ACC112 (cell line): ENCODE measurements at regions not wholly inside any gene's neighbourhood (a gene's known extent, or its start where the extent isn't known, plus 50 kb on each side); places are given as distances from the start of the nearest gene placed in this dataset.

Source experiments
- H2AFZ ChIP-seq: fragments of 200-600 bp; sonication (generic); one replicate; pipeline ENCODE4 v1.6.0; 2017; ENCODE audit warnings: antibody characterized with exemption, low read length; ENCODE audit not compliant: unreplicated experiment
- H3K27ac ChIP-seq: fragments of 200-600 bp; sonication (generic); 2 replicates; pipeline ENCODE4 v1.5.1; 2014; ENCODE audit warnings: low read depth, mild to moderate bottlenecking, antibody characterized with exemption, low read length, moderate library complexity
- H3K27me3 ChIP-seq: fragments of 200-600 bp; sonication (generic); 2 replicates; pipeline ENCODE4 v1.6.1; 2014; ENCODE audit warnings: mild to moderate bottlenecking, antibody characterized with exemption, low read length, moderate library complexity, mixed read lengths; ENCODE audit not compliant: insufficient read depth
- H3K36me3 ChIP-seq: fragments of 200-600 bp; sonication (generic); 2 replicates; pipeline ENCODE4 v1.6.1; 2016; ENCODE audit warnings: mild to moderate bottlenecking, antibody characterized with exemption, low read length, moderate library complexity, mixed read lengths; ENCODE audit not compliant: insufficient read depth
- H3K4me1 ChIP-seq: fragments of 200-600 bp; sonication (generic); one replicate; pipeline ENCODE4 v1.6.1; 2016; ENCODE audit warnings: low read length, mixed read lengths; ENCODE audit not compliant: insufficient read depth, unreplicated experiment, control insufficient read depth
- H3K4me3 ChIP-seq: fragments of 200-600 bp; sonication (generic); 2 replicates; pipeline ENCODE4 v1.5.1; 2014; ENCODE audit warnings: mild to moderate bottlenecking, low read depth, low read length
- H3K79me2 ChIP-seq: fragments of 200-600 bp; sonication (generic); one replicate; pipeline ENCODE4 v1.6.0; 2016; ENCODE audit warnings: low read length; ENCODE audit not compliant: control insufficient read depth, unreplicated experiment, insufficient read depth

DNA sequence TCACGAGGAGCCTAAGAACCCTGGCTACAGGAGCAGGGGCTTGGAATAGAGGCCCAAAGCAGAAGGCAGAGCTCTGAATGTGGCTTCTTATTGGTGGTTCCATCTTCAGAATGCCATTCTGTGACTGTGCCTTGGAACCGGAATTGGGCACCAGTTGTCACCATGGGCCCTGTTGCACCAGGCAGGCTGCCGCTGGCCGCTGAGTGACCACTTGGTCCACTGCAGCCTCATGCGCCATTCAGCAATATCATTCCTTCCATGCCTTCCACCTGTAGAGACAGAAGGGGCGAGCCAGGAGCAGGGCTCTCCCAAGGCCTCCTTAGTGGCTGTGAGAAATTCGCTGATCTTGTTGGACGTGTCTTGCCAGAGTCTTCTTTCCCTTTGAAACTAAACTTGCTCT lies 270.3 kb upstream of the CHD6 start:
- H2AFZ ChIP-seq = no peak overlapping the region
- H3K36me3 ChIP-seq = no peaks in the 10 kb centered on the region
- no peak overlapping the region for H3K27ac ChIP-seq
- no peak overlapping the region for H3K4me3 ChIP-seq
- H3K79me2 ChIP-seq = no peaks in the 10 kb centered on the region
- no peaks in the 10 kb centered on the region for H3K4me1 ChIP-seq
- H3K27me3 ChIP-seq = no peaks in the 10 kb centered on the region

DNA sequence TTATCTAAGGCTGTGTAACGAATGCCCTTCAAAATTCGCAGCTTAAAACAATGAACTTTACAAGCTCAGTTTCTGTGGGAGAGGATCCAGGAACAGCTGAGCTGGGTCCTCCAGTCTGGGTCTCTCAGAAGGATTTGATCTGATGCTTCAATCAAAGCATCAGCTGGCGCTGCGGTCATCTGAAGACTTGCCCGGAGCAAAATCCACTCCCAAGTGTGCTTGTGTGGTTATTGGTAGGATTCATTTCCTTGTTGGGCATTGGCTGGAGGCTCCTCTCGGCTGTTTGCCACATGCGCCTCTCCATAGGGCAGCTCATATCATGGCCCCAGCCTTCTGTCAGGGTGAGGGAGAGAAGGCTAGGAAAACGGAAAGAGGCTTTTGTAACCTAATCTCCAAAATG lies 269.3 kb upstream of the CHD6 start:
- Histone ChIP-seq H3K36me3 (no peaks in the 10 kb centered on the region), H3K27ac (no peak overlapping the region), H3K79me2 (no peaks in the 10 kb centered on the region), H3K27me3 (no peaks in the 10 kb centered on the region), H2AFZ (no peak overlapping the region), H3K4me3 (no peak overlapping the region), H3K4me1 (no peaks in the 10 kb centered on the region)

DNA sequence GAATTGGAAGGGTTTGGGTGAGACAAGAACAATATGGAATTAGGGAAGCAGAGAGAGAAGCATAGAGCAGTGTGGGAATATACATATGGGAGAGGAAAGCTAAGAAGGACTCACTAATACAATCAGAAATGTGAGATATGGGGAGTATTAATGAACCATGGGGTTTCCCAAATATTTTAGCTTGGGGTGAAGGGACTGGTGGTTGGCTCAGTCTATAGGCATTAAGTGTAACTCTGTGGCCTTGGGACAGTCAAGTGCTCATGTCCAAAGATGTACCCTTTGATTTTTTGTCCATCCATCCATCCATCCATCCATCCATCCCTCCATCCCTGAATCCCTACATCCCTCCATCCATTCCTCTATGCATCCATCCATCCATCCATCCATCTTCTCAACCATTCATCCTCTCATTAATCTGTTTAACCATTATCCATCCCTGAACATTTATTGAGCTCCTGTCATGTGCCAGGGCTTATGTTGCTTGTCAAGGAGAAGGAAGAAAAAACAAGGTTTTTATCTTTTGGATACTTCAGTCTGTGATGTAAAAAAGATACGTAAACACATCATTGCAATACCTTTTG lies 263.4 kb upstream of the CHD6 start:
- H2AFZ ChIP-seq = no peak overlapping the region
- no peak overlapping the region for H3K4me3 ChIP-seq
- H3K36me3 ChIP-seq = no peaks in the 10 kb centered on the region
- no peaks in the 10 kb centered on the region for H3K27me3 ChIP-seq
- no peaks in the 10 kb centered on the region for H3K79me2 ChIP-seq
- no peaks in the 10 kb centered on the region for H3K4me1 ChIP-seq
- no peak overlapping the region for H3K27ac ChIP-seq

DNA sequence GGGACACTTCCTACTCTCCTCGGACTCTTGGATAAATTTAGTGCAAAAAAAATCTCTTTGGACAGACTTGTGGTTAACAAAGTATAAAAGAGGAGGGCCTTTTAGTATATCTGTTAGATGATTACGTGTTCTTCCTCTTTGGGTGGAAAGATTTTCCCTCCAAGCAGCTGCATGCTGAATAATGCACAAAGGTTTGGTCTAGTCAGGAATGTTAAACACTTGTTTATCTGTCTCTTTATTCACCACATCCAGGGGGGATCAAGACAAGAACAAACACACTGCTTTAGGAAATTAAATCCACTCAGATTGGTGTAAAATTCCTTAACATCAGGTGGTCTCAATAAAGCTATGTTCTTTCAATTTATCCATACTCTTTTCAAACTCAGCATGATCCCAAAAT lies 260.9 kb upstream of the CHD6 start:
- H3K36me3 ChIP-seq = no peaks in the 10 kb centered on the region
- H2AFZ ChIP-seq = no peak overlapping the region
- H3K27ac ChIP-seq = no peak overlapping the region
- no peak overlapping the region for H3K4me3 ChIP-seq
- H3K27me3 ChIP-seq = no peaks in the 10 kb centered on the region
- H3K4me1 ChIP-seq = no peaks in the 10 kb centered on the region
- H3K79me2 ChIP-seq = no peaks in the 10 kb centered on the region

DNA sequence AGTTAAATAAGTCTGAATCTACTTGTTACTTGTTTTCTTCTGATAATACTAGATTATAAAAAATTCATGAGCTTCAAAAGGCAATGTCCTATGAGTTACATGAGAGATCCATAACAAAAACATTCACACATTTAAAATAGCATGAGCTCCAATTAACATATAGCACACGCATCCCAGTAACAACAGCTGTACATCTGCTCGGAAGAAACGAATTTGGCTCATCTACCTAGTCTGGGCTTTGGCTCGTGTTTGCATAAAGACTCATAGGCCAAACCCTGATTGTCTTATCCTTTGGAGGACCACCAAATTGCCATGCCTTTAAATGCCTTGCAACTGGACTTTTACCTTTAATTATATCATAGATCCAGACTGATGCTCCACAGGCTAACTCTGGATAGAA lies 259.7 kb upstream of the CHD6 start:
- H3K27ac ChIP-seq = no peak overlapping the region
- no peak overlapping the region for H2AFZ ChIP-seq
- H3K4me3 ChIP-seq = no peak overlapping the region
- no peaks in the 10 kb centered on the region for H3K27me3 ChIP-seq
- no peaks in the 10 kb centered on the region for H3K4me1 ChIP-seq
- H3K79me2 ChIP-seq = no peaks in the 10 kb centered on the region
- no peaks in the 10 kb centered on the region for H3K36me3 ChIP-seq

DNA sequence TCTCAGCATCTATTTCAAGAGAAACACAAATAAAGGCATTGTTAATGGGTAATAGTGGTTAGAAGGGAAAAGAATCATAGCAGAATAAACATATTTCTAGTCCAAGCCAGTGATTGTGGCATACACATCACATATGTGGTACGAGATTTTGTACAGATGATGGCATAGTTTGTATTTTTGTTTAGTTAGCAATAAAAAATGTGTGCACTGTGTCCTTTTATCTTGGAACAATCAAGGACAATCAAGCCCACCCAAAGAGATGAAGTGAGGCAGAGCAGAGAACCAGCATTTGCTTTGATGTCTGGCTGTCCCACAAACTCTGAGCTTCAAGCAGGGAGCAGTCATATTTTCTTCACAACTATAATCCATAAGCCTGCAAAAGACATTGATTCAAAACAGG lies 256.5 kb upstream of the CHD6 start:
- Histone ChIP-seq H3K36me3 (no peaks in the 10 kb centered on the region), H3K79me2 (no peaks in the 10 kb centered on the region), H3K27ac (no peak overlapping the region), H3K4me1 (no peaks in the 10 kb centered on the region), H2AFZ (no peak overlapping the region), H3K4me3 (no peak overlapping the region), H3K27me3 (no peaks in the 10 kb centered on the region)

DNA sequence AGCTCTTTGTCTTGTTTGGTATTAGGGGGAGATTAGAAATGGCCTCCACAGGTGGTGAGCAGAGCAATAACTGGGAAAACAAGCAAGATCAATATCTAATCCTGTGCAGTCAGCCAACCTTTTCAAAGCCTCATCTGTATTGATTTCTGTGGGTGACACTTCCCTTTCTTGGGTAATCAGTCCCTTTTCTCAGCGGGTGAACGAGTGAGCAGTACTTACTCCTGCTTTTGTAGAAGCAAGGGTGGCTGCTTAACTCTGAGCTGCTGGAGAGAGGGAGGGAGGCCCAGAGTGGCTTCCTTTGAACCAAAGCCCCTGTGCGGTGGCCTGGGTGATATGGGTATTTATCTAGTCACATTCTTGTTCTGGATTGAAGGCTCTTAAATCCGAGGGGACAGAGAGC lies 254.8 kb upstream of the CHD6 start:
- Histone ChIP-seq H2AFZ (no peak overlapping the region), H3K27ac (no peak overlapping the region), H3K27me3 (no peaks in the 10 kb centered on the region), H3K79me2 (no peaks in the 10 kb centered on the region), H3K36me3 (no peaks in the 10 kb centered on the region), H3K4me3 (no peak overlapping the region), H3K4me1 (no peaks in the 10 kb centered on the region)

DNA sequence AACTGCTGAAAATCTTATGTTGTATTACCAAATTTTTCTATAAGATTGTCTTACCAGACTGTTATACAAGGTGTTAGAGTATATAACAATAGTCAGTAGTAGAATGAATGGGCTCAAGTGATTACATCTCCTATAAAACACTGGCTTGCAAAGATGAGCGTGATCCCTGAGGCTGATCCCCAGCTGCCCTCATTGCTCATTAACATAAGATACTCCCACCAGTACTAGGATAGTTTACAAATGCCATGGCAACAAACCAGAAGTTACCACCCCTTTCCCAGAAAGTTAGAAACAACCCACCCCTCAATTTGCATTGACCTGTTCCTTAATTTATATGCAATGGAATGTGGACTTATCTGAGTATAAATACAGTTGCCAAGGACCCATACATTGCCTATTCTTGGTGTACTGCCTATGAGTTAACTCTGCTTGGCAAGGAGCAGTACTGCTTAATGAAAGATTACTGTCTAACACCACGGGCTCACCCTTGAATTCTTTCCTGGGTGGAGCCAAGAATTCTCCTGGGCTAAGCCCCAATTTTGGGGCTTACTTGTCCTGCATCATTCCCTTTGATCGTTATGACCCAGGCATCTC lies 252.8 kb upstream of the CHD6 start:
- Histone ChIP-seq H2AFZ (no peak overlapping the region), H3K36me3 (no peaks in the 10 kb centered on the region), H3K27ac (no peak overlapping the region), H3K27me3 (no peaks in the 10 kb centered on the region), H3K4me3 (no peak overlapping the region), H3K4me1 (no peaks in the 10 kb centered on the region), H3K79me2 (no peaks in the 10 kb centered on the region)

DNA sequence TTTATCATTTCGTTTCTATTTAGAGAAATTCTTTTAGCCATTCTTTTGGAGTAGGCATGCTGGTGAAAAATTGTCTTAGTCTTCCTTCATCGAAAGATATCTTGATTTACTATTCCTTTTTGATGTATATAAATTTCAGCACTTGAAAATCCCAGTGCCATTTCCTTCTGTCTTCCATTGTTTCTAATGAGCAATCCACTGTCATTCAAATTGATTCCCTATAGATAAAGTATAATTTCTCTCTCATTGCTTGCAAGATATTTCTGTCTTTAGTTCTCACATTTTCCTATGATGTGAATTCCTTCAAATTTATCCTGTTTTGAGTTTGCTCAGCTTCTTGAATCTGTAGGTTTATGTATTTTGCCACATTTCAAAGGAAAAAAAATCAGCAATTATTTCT lies 251.1 kb upstream of the CHD6 start:
- H3K79me2 ChIP-seq = no peaks in the 10 kb centered on the region
- H3K4me3 ChIP-seq = no peak overlapping the region
- no peaks in the 10 kb centered on the region for H3K27me3 ChIP-seq
- no peak overlapping the region for H2AFZ ChIP-seq
- no peaks in the 10 kb centered on the region for H3K36me3 ChIP-seq
- no peak overlapping the region for H3K27ac ChIP-seq
- H3K4me1 ChIP-seq = no peaks in the 10 kb centered on the region

DNA sequence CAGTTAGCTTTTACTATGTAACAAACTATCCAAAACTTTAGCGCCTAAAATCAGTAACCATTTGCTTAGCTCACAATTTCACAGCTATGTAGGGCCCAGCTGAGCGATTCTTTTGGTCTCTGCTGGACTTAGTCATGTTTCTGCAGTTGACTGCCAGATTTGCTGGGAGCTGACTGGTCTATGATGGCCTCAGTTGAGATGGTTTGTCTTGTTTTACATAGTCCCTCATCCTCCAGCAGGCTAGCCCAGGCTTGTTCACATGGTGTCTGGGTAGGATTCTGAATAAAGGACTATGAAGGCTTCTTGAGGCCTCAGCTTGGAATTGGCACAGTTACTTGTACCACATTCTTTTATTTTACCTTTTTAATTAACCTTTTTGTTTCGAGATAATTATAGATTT lies 247.8 kb upstream of the CHD6 start:
- H3K36me3 ChIP-seq = no peaks in the 10 kb centered on the region
- H3K4me1 ChIP-seq = no peaks in the 10 kb centered on the region
- no peak overlapping the region for H3K27ac ChIP-seq
- no peak overlapping the region for H2AFZ ChIP-seq
- H3K79me2 ChIP-seq = no peaks in the 10 kb centered on the region
- no peaks in the 10 kb centered on the region for H3K27me3 ChIP-seq
- H3K4me3 ChIP-seq = no peak overlapping the region

DNA sequence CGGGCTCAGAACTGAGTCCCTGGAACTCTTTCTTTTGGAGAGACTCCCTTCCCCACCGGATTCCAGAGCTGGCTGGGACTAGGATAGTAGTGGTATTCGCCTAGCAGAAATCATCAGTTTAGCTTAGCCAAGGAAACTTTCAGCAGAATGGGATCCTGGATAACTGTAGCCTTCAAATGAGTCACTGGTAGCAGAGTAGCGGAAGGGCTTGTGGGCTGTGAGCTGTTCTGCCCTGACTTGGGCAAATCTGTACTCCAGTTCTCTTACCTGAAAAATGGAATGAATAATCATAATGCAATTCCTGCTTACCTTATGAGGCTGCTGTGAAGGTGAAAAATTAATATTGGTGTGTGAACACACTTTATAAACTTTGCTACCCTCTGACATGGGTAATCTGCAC lies 244.3 kb upstream of the CHD6 start:
- no peak overlapping the region for H3K27ac ChIP-seq
- H3K4me3 ChIP-seq = no peak overlapping the region
- H3K79me2 ChIP-seq = no peaks in the 10 kb centered on the region
- no peaks in the 10 kb centered on the region for H3K27me3 ChIP-seq
- no peak overlapping the region for H2AFZ ChIP-seq
- no peaks in the 10 kb centered on the region for H3K36me3 ChIP-seq
- H3K4me1 ChIP-seq = no peaks in the 10 kb centered on the region
